ENCODE measurements at regions not wholly inside any gene's neighbourhood (a gene's known extent, or its start where the extent isn't known, plus 50 kb on each side); places are given as distances from the start of the nearest gene placed in this dataset.

GRCh38 chr5:7018198-7018597, 305.0 kb downstream of the TENT4A start:
- H3K27ac Mint-ChIP-seq, result no peak overlapping the region
- DNase-seq, result no peak
- Histone ChIP-seq H4K5ac (ENCODE audit: insufficient read length, low read depth, low read length) (no peak overlapping the region), H3T11ph (ENCODE audit: low read length) (no peak overlapping the region), H4K20me1 (ENCODE audit: control insufficient read depth, insufficient read depth, insufficient read length) (no peaks in the 10 kb centered on the region), H3K4me2 (ENCODE audit: insufficient read depth, insufficient read length, low read length) (no peak overlapping the region), H2AFZ (ENCODE audit: low read length) (no peak overlapping the region), H3K4ac (ENCODE audit: low read depth, low read length) (no peak overlapping the region), H2BK20ac (ENCODE audit: low read depth, low read length, poor library complexity, severe bottlenecking) (no peak overlapping the region), H3K79me2 (ENCODE audit: insufficient read depth, low read length) (no peaks in the 10 kb centered on the region), H3K27me3 (ENCODE audit: insufficient read depth, low read length) (no peaks in the 10 kb centered on the region), H2AK5ac (ENCODE audit: insufficient read length, low read length) (no peak overlapping the region), H3K9ac (ENCODE audit: extremely low read depth, insufficient read length, low read length) (no peak overlapping the region), H2BK15ac (ENCODE audit: low read depth, low read length) (no peak overlapping the region), H3K18ac (ENCODE audit: insufficient read length, low read depth, low read length) (no peak overlapping the region), H2BK5ac (ENCODE audit: insufficient read length, low read length) (no peak overlapping the region), H3K27ac (ENCODE audit: insufficient read length, low read depth, low read length) (no peak overlapping the region), H3K9me3 (ENCODE audit: control insufficient read depth, low read depth, low read length) (peaks cover 16% of the 10 kb centered on the region), H3K23ac (ENCODE audit: insufficient read length, low read depth, low read length) (no peak overlapping the region), H4K8ac (replicated peaks; ENCODE audit: insufficient read length, low read depth, low read length) (no peak overlapping the region), H2BK12ac (ENCODE audit: insufficient read length, low read depth, low read length) (no peak overlapping the region), H3K14ac (ENCODE audit: insufficient read depth, low read length) (no peak overlapping the region), H3K4me1 (ENCODE audit: insufficient read depth, low read length) (no peaks in the 10 kb centered on the region), H4K91ac (ENCODE audit: insufficient read length, low read depth, low read length) (no peak overlapping the region), H3K79me1 (ENCODE audit: insufficient read depth, low read depth, low read length, poor library complexity, severe bottlenecking) (no peaks in the 10 kb centered on the region), H2BK120ac (ENCODE audit: low read depth, low read length, poor library complexity, severe bottlenecking) (no peak overlapping the region), H3K23me2 (ENCODE audit: insufficient read length, low read depth, low read length, poor library complexity, severe bottlenecking) (no peaks in the 10 kb centered on the region), H3K56ac (ENCODE audit: insufficient read length, low read depth, low read length) (no peak overlapping the region)
- H3K9me3 Mint-ChIP-seq, result peaks cover 18 to 19% of the 10 kb centered on the region in 2 experiments
- no CpG with 5 or more reads among the region's 5 CpGs for WGBS (ENCODE audit: extremely low coverage, insufficient read length, low lambda C conversion rate)
- H3K27me3 Mint-ChIP-seq (ENCODE audit: low read depth), result peaks cover 2% of the 10 kb centered on the region
- H3K36me3 Mint-ChIP-seq (ENCODE audit: insufficient read depth in 1 of 3, low read depth in 3 of 3), result peaks cover 0 to 17% (median 7%) of the 10 kb centered on the region in 3 experiments; a peak in 4 of 7 replicates
- H3K4me3 Mint-ChIP-seq, result no peak overlapping the region
- H3K4me1 Mint-ChIP-seq, result peaks cover 0 to 15% of the 10 kb centered on the region in 2 experiments; a peak in 2 of 4 replicates
- TF ChIP-seq, protein P1, sequence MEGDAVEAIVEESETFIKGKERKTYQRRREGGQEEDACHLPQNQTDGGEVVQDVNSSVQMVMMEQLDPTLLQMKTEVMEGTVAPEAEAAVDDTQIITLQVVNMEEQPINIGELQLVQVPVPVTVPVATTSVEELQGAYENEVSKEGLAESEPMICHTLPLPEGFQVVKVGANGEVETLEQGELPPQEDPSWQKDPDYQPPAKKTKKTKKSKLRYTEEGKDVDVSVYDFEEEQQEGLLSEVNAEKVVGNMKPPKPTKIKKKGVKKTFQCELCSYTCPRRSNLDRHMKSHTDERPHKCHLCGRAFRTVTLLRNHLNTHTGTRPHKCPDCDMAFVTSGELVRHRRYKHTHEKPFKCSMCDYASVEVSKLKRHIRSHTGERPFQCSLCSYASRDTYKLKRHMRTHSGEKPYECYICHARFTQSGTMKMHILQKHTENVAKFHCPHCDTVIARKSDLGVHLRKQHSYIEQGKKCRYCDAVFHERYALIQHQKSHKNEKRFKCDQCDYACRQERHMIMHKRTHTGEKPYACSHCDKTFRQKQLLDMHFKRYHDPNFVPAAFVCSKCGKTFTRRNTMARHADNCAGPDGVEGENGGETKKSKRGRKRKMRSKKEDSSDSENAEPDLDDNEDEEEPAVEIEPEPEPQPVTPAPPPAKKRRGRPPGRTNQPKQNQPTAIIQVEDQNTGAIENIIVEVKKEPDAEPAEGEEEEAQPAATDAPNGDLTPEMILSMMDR (conservative IDR thresholded peaks at IDR 0.05), result no peak

Data from H9 (cell line).